HG02938 (cell line): ENCODE measurements at regions not wholly inside any gene's neighbourhood (a gene's known extent, or its start where the extent isn't known, plus 50 kb on each side); places are given as distances from the start of the nearest gene placed in this dataset.

Experiments used
- ATAC-seq: cut with Tn5 transposase; IDR thresholded peaks from one replicate; pipeline ENCODE4 v1.9.1; 2021; ENCODE audit warnings: mild to moderate bottlenecking, moderate library complexity; ENCODE audit not compliant: unreplicated experiment

GRCh38 chr6:95071464-95071863 lies 505.9 kb upstream of the MANEA start:
- no peak for ATAC-seq

GRCh38 chr6:95078457-95078856 lies 498.9 kb upstream of the MANEA start:
- ATAC-seq = no peak

- no peak for ATAC-seq
These were observed 496.1 kb upstream of the MANEA start for GRCh38 chr6:95081231-95081630.

GRCh38 chr6:95081949-95082348 lies 495.4 kb upstream of the MANEA start:
- no peak for ATAC-seq

GRCh38 chr6:95083506-95083905 lies 493.8 kb upstream of the MANEA start:
- ATAC-seq = no peak

GRCh38 chr6:95084867-95085266 lies 492.5 kb upstream of the MANEA start:
- ATAC-seq = no peak

GRCh38 chr6:95087394-95088097 lies 489.8 kb upstream of the MANEA start:
- no peak for ATAC-seq

- peak; percentile 91 for ATAC-seq
These were observed 485.4 kb upstream of the MANEA start for GRCh38 chr6:95091823-95092436.

GRCh38 chr6:95093154-95093553 lies 484.2 kb upstream of the MANEA start:
- ATAC-seq = no peak

- no peak for ATAC-seq
These were observed 482.3 kb upstream of the MANEA start for GRCh38 chr6:95094751-95095663.

GRCh38 chr6:95095855-95096254 lies 481.5 kb upstream of the MANEA start:
- ATAC-seq = no peak

GRCh38 chr6:95099410-95099809 lies 477.9 kb upstream of the MANEA start:
- no peak for ATAC-seq

GRCh38 chr6:95109212-95109611 lies 468.1 kb upstream of the MANEA start:
- no peak for ATAC-seq

GRCh38 chr6:95110767-95111166 lies 466.6 kb upstream of the MANEA start:
- ATAC-seq = no peak

- ATAC-seq = no peak
These were observed 460.1 kb upstream of the MANEA start for GRCh38 chr6:95117236-95117635.

- ATAC-seq = no peak
These were observed 457.4 kb upstream of the MANEA start for GRCh38 chr6:95119927-95120326.

GRCh38 chr6:95120984-95121383 lies 456.4 kb upstream of the MANEA start:
- ATAC-seq = no peak

GRCh38 chr6:95127261-95127660 lies 450.1 kb upstream of the MANEA start:
- ATAC-seq = no peak

- no peak for ATAC-seq
These were observed 448.9 kb upstream of the MANEA start for GRCh38 chr6:95128439-95128838.

- no peak for ATAC-seq
These were observed 448.4 kb upstream of the MANEA start for GRCh38 chr6:95128947-95129346.

- no peak for ATAC-seq
These were observed 443.8 kb upstream of the MANEA start for GRCh38 chr6:95133578-95133977.

GRCh38 chr6:95135182-95135581 lies 442.2 kb upstream of the MANEA start:
- no peak for ATAC-seq
